H9 (cell line): ENCODE measurements at regions not wholly inside any gene's neighbourhood (a gene's known extent, or its start where the extent isn't known, plus 50 kb on each side); places are given as distances from the start of the nearest gene placed in this dataset.

Experiments
- DNase-seq: peaks from one replicate; pipeline ENCODE4 v3.0.0-alpha.2; 2017
- H2AFZ ChIP-seq: one replicate; pipeline ENCODE4 v1.6.1; 2013; ENCODE audit warnings: mild to moderate bottlenecking, low read length, control low read depth, moderate library complexity
- H2AK5ac ChIP-seq: 2 replicates; pipeline ENCODE4 v1.6.1; 2013; ENCODE audit warnings: low read length, control low read depth, mixed read lengths; ENCODE audit not compliant: insufficient read length
- H2BK120ac ChIP-seq: one replicate; pipeline ENCODE4 v1.6.1; 2013; ENCODE audit warnings: low read depth, mild to moderate bottlenecking, low read length, control low read depth, inconsistent platforms; ENCODE audit not compliant: poor library complexity, severe bottlenecking
- H2BK12ac ChIP-seq: 2 replicates; pipeline ENCODE4 v1.6.1; 2013; ENCODE audit warnings: low read length, control low read depth, mixed read lengths, low read depth; ENCODE audit not compliant: insufficient read length
- H2BK15ac ChIP-seq: 2 replicates; pipeline ENCODE4 v1.6.1; 2013; ENCODE audit warnings: low read depth, low read length, control low read depth
- H2BK20ac ChIP-seq: one replicate; pipeline ENCODE4 v1.6.1; 2013; ENCODE audit warnings: low read depth, mild to moderate bottlenecking, low read length, control low read depth, inconsistent platforms; ENCODE audit not compliant: poor library complexity, severe bottlenecking
- H2BK5ac ChIP-seq: 2 replicates; pipeline ENCODE4 v1.6.1; 2013; ENCODE audit warnings: low read length, control low read depth, mixed read lengths; ENCODE audit not compliant: insufficient read length
- H3K14ac ChIP-seq: 2 replicates; pipeline ENCODE4 v1.6.1; 2013; ENCODE audit warnings: low read length, control low read depth; ENCODE audit not compliant: insufficient read depth
- H3K18ac ChIP-seq: 2 replicates; pipeline ENCODE4 v1.6.1; 2013; ENCODE audit warnings: low read depth, mild to moderate bottlenecking, mixed read lengths, low read length, control low read depth; ENCODE audit not compliant: insufficient read length
- H3K23ac ChIP-seq: 2 replicates; pipeline ENCODE4 v1.6.1; 2013; ENCODE audit warnings: low read length, control low read depth, mixed read lengths, low read depth; ENCODE audit not compliant: insufficient read length
- H3K23me2 ChIP-seq: 2 replicates; pipeline ENCODE4 v1.6.1; 2013; ENCODE audit warnings: low read depth, mild to moderate bottlenecking, mixed read lengths, low read length, control low read depth; ENCODE audit not compliant: insufficient read length, poor library complexity, severe bottlenecking
- H3K27ac ChIP-seq: 2 replicates; pipeline ENCODE4 v1.5.1; 2013; ENCODE audit warnings: low read length, control low read depth, mixed read lengths, low read depth; ENCODE audit not compliant: insufficient read length
- H3K27me3 ChIP-seq: 2 replicates; pipeline ENCODE4 v1.6.1; 2013; ENCODE audit warnings: low read length, control low read depth, inconsistent platforms; ENCODE audit not compliant: insufficient read depth
- H3K4ac ChIP-seq: 2 replicates; pipeline ENCODE4 v1.6.1; 2013; ENCODE audit warnings: low read depth, mild to moderate bottlenecking, control low read depth, inconsistent platforms, low read length, moderate library complexity
- H3K4me1 ChIP-seq: 2 replicates; pipeline ENCODE4 v1.6.1; 2013; ENCODE audit warnings: low read length, control low read depth, inconsistent platforms; ENCODE audit not compliant: insufficient read depth
- H3K4me2 ChIP-seq: 2 replicates; pipeline ENCODE4 v1.6.1; 2013; ENCODE audit warnings: low read length, control low read depth, mixed read lengths; ENCODE audit not compliant: insufficient read length, insufficient read depth
- H3K56ac ChIP-seq: 2 replicates; pipeline ENCODE4 v1.6.1; 2013; ENCODE audit warnings: low read depth, mild to moderate bottlenecking, mixed read lengths, low read length, control low read depth; ENCODE audit not compliant: insufficient read length
- H3K79me1 ChIP-seq: 2 replicates; pipeline ENCODE4 v1.6.1; 2013; ENCODE audit warnings: low read depth, mild to moderate bottlenecking, moderate library complexity, low read length, control low read depth, inconsistent platforms; ENCODE audit not compliant: insufficient read depth, poor library complexity, severe bottlenecking
- H3K79me2 ChIP-seq: 2 replicates; pipeline ENCODE4 v1.6.1; 2013; ENCODE audit warnings: low read length, control low read depth, inconsistent platforms; ENCODE audit not compliant: insufficient read depth
- H3K9ac ChIP-seq: 2 replicates; pipeline ENCODE4 v1.6.1; 2013; ENCODE audit warnings: low read length, control low read depth, mixed read lengths; ENCODE audit not compliant: insufficient read length; ENCODE audit errors: extremely low read depth
- H3K9me3 ChIP-seq: one replicate; pipeline ENCODE4 v1.6.1; 2013; ENCODE audit warnings: low read depth, low read length, inconsistent platforms; ENCODE audit not compliant: control insufficient read depth
- H3T11ph ChIP-seq: one replicate; pipeline ENCODE4 v1.6.1; 2013; ENCODE audit warnings: mild to moderate bottlenecking, low read length, control low read depth, inconsistent platforms
- H4K20me1 ChIP-seq: one replicate; pipeline ENCODE4 v1.6.1; 2013; ENCODE audit not compliant: control insufficient read depth, insufficient read length, insufficient read depth
- H4K5ac ChIP-seq: 2 replicates; pipeline ENCODE4 v1.6.1; 2013; ENCODE audit warnings: low read depth, mild to moderate bottlenecking, mixed read lengths, low read length, control low read depth; ENCODE audit not compliant: insufficient read length
- H4K8ac ChIP-seq: replicated peaks from 2 replicates; pipeline ENCODE4 v1.6.1; 2013; ENCODE audit warnings: low read length, control low read depth, mixed read lengths, low read depth; ENCODE audit not compliant: insufficient read length
- H4K91ac ChIP-seq: 2 replicates; pipeline ENCODE4 v1.6.1; 2013; ENCODE audit warnings: low read depth, mild to moderate bottlenecking, moderate library complexity, mixed read lengths, low read length, control low read depth; ENCODE audit not compliant: insufficient read length
- H3K27ac Mint-ChIP-seq, 3 experiments: 2 replicates in 2 of 3; 3 replicates in 1 of 3; pipeline ENCODE4 v1.8.0; 2020 to 2021; ENCODE audit warnings: mixed read lengths in 3 of 3, mild to moderate bottlenecking in 1 of 3, moderate library complexity in 1 of 3
- H3K27me3 Mint-ChIP-seq: 2 replicates; pipeline ENCODE4 v1.8.0; 2021; ENCODE audit warnings: low read depth, mild to moderate bottlenecking, moderate library complexity, mixed read lengths
- H3K36me3 Mint-ChIP-seq, 3 experiments: 2 replicates in 2 of 3; 3 replicates in 1 of 3; pipeline ENCODE4 v1.8.0; 2020 to 2021; ENCODE audit warnings: low read depth in 3 of 3, mixed read lengths in 3 of 3; ENCODE audit not compliant: insufficient read depth in 1 of 3
- H3K4me1 Mint-ChIP-seq, 2 experiments: 2 replicates each; pipeline ENCODE4 v1.8.0; 2020; ENCODE audit warnings: mixed read lengths in 2 of 2
- H3K4me3 Mint-ChIP-seq, 2 experiments: 2 replicates in 1 of 2; 3 replicates in 1 of 2; pipeline ENCODE4 v1.8.0; 2020 to 2021; ENCODE audit warnings: mild to moderate bottlenecking in 2 of 2, mixed read lengths in 2 of 2, moderate library complexity in 1 of 2
- H3K9me3 Mint-ChIP-seq, 2 experiments: 2 replicates in 1 of 2; 3 replicates in 1 of 2; pipeline ENCODE4 v1.8.0; 2020; ENCODE audit warnings: mild to moderate bottlenecking in 2 of 2, mixed read lengths in 2 of 2, moderate library complexity in 1 of 2
- WGBS: extraction: QIAGEN DNeasy Blood & Tissue Kit; methylation state at CpG from one replicate; pipeline ENCODE4 v1.1.7; 2013; ENCODE audit warnings: missing lambda C conversion rate, low lambda C conversion rate, mixed read lengths; ENCODE audit not compliant: insufficient read length; ENCODE audit errors: extremely low coverage; 5-methylcytosine and 5-hydroxymethylcytosine counted together
- TF ChIP-seq, protein P1 (sequence below): fragments of 200-600 bp; sonication (generic); conservative IDR thresholded peaks from 3 replicates; pipeline ENCODE4 v1.8.0; 2021; ENCODE audit warnings: antibody characterized with exemption, mild to moderate bottlenecking

DNA sequence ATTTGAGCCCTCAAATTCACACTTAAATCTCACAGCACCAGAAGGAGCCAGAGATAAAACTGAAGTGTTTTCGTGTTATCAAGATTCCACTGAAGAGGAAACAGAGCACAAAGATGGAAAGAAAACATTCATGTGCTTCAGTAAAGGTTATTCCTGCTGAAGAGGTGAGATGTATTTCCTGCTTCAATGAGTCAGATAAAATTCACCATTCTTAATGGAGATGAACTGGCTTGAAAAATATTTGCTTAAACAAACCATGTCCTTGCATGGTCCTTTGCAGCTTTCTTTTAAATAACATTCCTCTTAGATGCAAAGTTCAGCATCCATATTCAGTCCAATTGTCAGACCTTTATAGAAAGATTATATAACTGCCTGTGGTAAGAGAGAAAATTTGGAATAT, 294.2 kb downstream of the IPMK start:
- TF ChIP-seq, protein P1, sequence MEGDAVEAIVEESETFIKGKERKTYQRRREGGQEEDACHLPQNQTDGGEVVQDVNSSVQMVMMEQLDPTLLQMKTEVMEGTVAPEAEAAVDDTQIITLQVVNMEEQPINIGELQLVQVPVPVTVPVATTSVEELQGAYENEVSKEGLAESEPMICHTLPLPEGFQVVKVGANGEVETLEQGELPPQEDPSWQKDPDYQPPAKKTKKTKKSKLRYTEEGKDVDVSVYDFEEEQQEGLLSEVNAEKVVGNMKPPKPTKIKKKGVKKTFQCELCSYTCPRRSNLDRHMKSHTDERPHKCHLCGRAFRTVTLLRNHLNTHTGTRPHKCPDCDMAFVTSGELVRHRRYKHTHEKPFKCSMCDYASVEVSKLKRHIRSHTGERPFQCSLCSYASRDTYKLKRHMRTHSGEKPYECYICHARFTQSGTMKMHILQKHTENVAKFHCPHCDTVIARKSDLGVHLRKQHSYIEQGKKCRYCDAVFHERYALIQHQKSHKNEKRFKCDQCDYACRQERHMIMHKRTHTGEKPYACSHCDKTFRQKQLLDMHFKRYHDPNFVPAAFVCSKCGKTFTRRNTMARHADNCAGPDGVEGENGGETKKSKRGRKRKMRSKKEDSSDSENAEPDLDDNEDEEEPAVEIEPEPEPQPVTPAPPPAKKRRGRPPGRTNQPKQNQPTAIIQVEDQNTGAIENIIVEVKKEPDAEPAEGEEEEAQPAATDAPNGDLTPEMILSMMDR, result no peak
- no peaks in the 10 kb centered on the region for H3K4me1 ChIP-seq
- H3K56ac ChIP-seq, result no peak overlapping the region
- no peaks in the 10 kb centered on the region for H4K20me1 ChIP-seq
- no peak overlapping the region for H3K23ac ChIP-seq
- no peak overlapping the region for H4K8ac ChIP-seq
- no CpG with 5 or more reads among the region's 1 CpG for WGBS
- H3K27ac ChIP-seq, result no peak overlapping the region
- no peak overlapping the region for H3K9ac ChIP-seq
- no peak overlapping the region for H4K91ac ChIP-seq
- H3K9me3 Mint-ChIP-seq, result peaks cover 14 to 15% of the 10 kb centered on the region in 2 experiments
- no peaks in the 10 kb centered on the region for H3K79me2 ChIP-seq
- no peak overlapping the region for H2AFZ ChIP-seq
- H3K9me3 ChIP-seq, result no peaks in the 10 kb centered on the region
- H2BK15ac ChIP-seq, result no peak overlapping the region
- DNase-seq, result no peak
- no peaks in the 10 kb centered on the region for H3K27me3 ChIP-seq
- H3K4ac ChIP-seq, result no peak overlapping the region
- H3K27ac Mint-ChIP-seq, result no peak overlapping the region
- H3K27me3 Mint-ChIP-seq, result no peaks in the 10 kb centered on the region
- peaks cover under 1 to 1% of the 10 kb centered on the region in 2 experiments; a peak in 3 of 4 replicates for H3K4me1 Mint-ChIP-seq
- H2BK20ac ChIP-seq, result no peak overlapping the region
- no peak overlapping the region for H2BK12ac ChIP-seq
- H3T11ph ChIP-seq, result no peak overlapping the region
- no peak overlapping the region for H2BK5ac ChIP-seq
- H2BK120ac ChIP-seq, result no peak overlapping the region
- H3K79me1 ChIP-seq, result no peaks in the 10 kb centered on the region
- no peak overlapping the region for H2AK5ac ChIP-seq
- H3K18ac ChIP-seq, result no peak overlapping the region
- H3K4me2 ChIP-seq, result no peak overlapping the region
- peaks cover 0 to 15% (median 5%) of the 10 kb centered on the region in 3 experiments; a peak in 5 of 7 replicates for H3K36me3 Mint-ChIP-seq
- H4K5ac ChIP-seq, result no peak overlapping the region
- H3K14ac ChIP-seq, result no peak overlapping the region
- no peaks in the 10 kb centered on the region for H3K23me2 ChIP-seq
- no peak overlapping the region for H3K4me3 Mint-ChIP-seq
